HepG2 (cell line): ENCODE measurements at regions not wholly inside any gene's neighbourhood (a gene's known extent, or its start where the extent isn't known, plus 50 kb on each side); places are given as distances from the start of the nearest gene placed in this dataset.

Experiments used
- ATAC-seq: fragments of 200-7000 bp; cut with Tn5 transposase; 3 replicates; pipeline ENCODE4 v1.9.1; 2020; ENCODE audit warnings: mild to moderate bottlenecking, moderate library complexity
- BruUV-seq: library from RNA; stranded (reverse); fragments of 400-500 nt; replicated peaks from 2 replicates; lab custom pipeline; 2021; lab: Mats Ljungman, UMichigan
- CTCF ChIA-PET: fragments of 300-600 bp; formaldehyde crosslinking; extraction: SDS; loops from one replicate; lab custom pipeline; 2021; ENCODE audit warnings: low total read pairs, inconsistent platforms, low intra/inter-chr PET ratio; lab: Yijun Ruan, JAX
- POLR2A ChIA-PET: fragments of 350-600 bp; sonication (Branson Sonifier 250); formaldehyde crosslinking; loops from one replicate; lab custom pipeline; 2020; ENCODE audit warnings: antibody characterized with exemption, inconsistent platforms; lab: Yijun Ruan, JAX
- DNase-seq: peaks from one replicate; pipeline ENCODE4 v3.0.0-alpha.2; 2015; ENCODE audit warnings: low spot score
- FAIRE-seq: peaks from 3 replicates; lab custom pipeline; 2011; peaks lifted over from hg19 to GRCh38; lab: Jason Lieb, UNC
- H2AFZ ChIP-seq: one replicate; pipeline ENCODE4 v1.6.1; 2011; ENCODE audit warnings: low read length, inconsistent platforms
- H3K27ac ChIP-seq: fragments of 300-600 bp; 3 replicates; pipeline ENCODE4 v1.8.0; 2011; ENCODE audit warnings: mixed run types, mild to moderate bottlenecking, mixed read lengths, low read length, inconsistent platforms; ENCODE audit not compliant: insufficient read depth; ENCODE audit errors: extremely low read length
- H3K27me3 ChIP-seq, 2 experiments: fragments of 200-600 bp in 1 of 2; 2 replicates in 1 of 2; 3 replicates in 1 of 2; pipeline versions ENCODE4 v1.6.0 to v1.8.0; 2011; ENCODE audit warnings: low read length in 2 of 2, mild to moderate bottlenecking in 2 of 2, moderate library complexity in 2 of 2, inconsistent platforms in 1 of 2; ENCODE audit not compliant: insufficient read depth in 2 of 2, control insufficient read depth in 1 of 2
- H3K36me3 ChIP-seq, 2 experiments: fragments of 200-600 bp in 1 of 2; replicated peaks in 1 of 2; 2 replicates in 1 of 2; 3 replicates in 1 of 2; pipeline versions ENCODE4 v1.5.1 to v1.8.0; 2011; ENCODE audit warnings: low read length in 2 of 2, inconsistent platforms in 1 of 2; ENCODE audit not compliant: insufficient read depth in 2 of 2, control insufficient read depth in 1 of 2
- H3K4me1 ChIP-seq: 2 replicates; pipeline ENCODE4 v1.5.1; 2012; ENCODE audit warnings: low read length, inconsistent platforms; ENCODE audit not compliant: insufficient read depth
- H3K4me2 ChIP-seq: 2 replicates; pipeline ENCODE4 v1.6.0; 2011; ENCODE audit warnings: low read depth, low read length, inconsistent platforms
- H3K4me3 ChIP-seq, 3 experiments: fragments of 200-600 bp in 1 of 3; sonication (generic), shearing (Covaris generic) in 1 of 3; replicated peaks in 1 of 3; 2 replicates each; pipeline ENCODE4 v1.5.1; 2011 to 2016; ENCODE audit warnings: low read length in 3 of 3, inconsistent platforms in 2 of 3, low read depth in 2 of 3, mild to moderate bottlenecking in 2 of 3, control low read depth in 1 of 3, mixed read lengths in 1 of 3; ENCODE audit not compliant: insufficient read depth in 1 of 3
- H3K79me2 ChIP-seq: one replicate; pipeline ENCODE4 v1.6.1; 2011; ENCODE audit warnings: low read length, inconsistent platforms; ENCODE audit not compliant: insufficient read depth
- H3K9ac ChIP-seq: 2 replicates; pipeline ENCODE4 v1.6.0; 2011; ENCODE audit warnings: mild to moderate bottlenecking, low read depth, low read length, inconsistent platforms; ENCODE audit not compliant: insufficient read depth
- H3K9me3 ChIP-seq: 2 replicates; pipeline ENCODE4 v1.5.1; 2012; ENCODE audit warnings: mild to moderate bottlenecking, low read length
- H4K20me1 ChIP-seq: 2 replicates; pipeline ENCODE4 v1.6.0; 2011; ENCODE audit warnings: inconsistent platforms, mild to moderate bottlenecking, low read length, moderate library complexity; ENCODE audit not compliant: insufficient read depth
- HDAC6 ChIP-seq: fragments of 200-600 bp; sonication (generic); IDR thresholded peaks from 2 replicates; pipeline ENCODE4 v1.7.0; 2017; ENCODE audit warnings: mild to moderate bottlenecking, antibody characterized with exemption, low read length, low read depth
- NKX3-1 ChIP-seq: sonication (generic); formaldehyde crosslinking; IDR thresholded peaks from 2 replicates; pipeline ENCODE4 v1.5.0; 2020; ENCODE audit warnings: missing genetic modification reagents
- PLRG1 ChIP-seq: fragments of 450-650 bp; conservative IDR thresholded peaks from 2 replicates; pipeline ENCODE4 v1.6.1; 2016
- ZNF569 ChIP-seq: sonication (generic); formaldehyde crosslinking; IDR thresholded peaks from 2 replicates; pipeline ENCODE4 v1.5.0; 2020; ENCODE audit warnings: mild to moderate bottlenecking, missing genetic modification reagents, moderate library complexity, borderline replicate concordance
- ZNF792 ChIP-seq: IDR thresholded peaks from 2 replicates; pipeline ENCODE4 v1.6.1; 2016
- WGBS: methylation state at CpG from one replicate; pipeline ENCODE4 v1.1.6; 2017; ENCODE audit warnings: low lambda C conversion rate; 5-methylcytosine and 5-hydroxymethylcytosine counted together
- in situ Hi-C: cut with HindIII; loops from 2 replicates; pipeline ENCODE4 v1.10.0; 2017; ENCODE audit warnings: low pct_unique_long_range_greater_than_20kb; ENCODE audit not compliant: extremely low pct_ligation_motif_present
- intact Hi-C: fragments of 100-400 bp; cut with micrococcal nuclease; formaldehyde crosslinking; loops from one replicate; pipeline ENCODE4 v1.10.0; 2022; ENCODE audit not compliant: unreplicated experiment
- TF ChIP-seq, protein P1 (sequence below), 2 experiments: sonication (generic) in 1 of 2; formaldehyde crosslinking in 1 of 2; IDR thresholded peaks; 2 replicates each; pipeline versions ENCODE4 v1.6.1 to v1.9.0; 2014 to 2022; ENCODE audit warnings: antibody characterized with exemption in 1 of 2, borderline replicate concordance in 1 of 2, inconsistent platforms in 1 of 2, low read depth in 1 of 2, missing genetic modification reagents in 1 of 2

GRCh38 chr10:9577746-9578145 lies 1439.9 kb upstream of the CELF2 start:
- Histone ChIP-seq H3K4me1 (no peaks in the 10 kb centered on the region), H3K4me3 (no peak overlapping the region), H3K27me3 (no peaks in the 10 kb centered on the region), H3K79me2 (no peaks in the 10 kb centered on the region), H4K20me1 (no peaks in the 10 kb centered on the region), H2AFZ (no peak overlapping the region), H3K9ac (no peak overlapping the region), H3K27ac (no peak overlapping the region), H3K4me2 (no peak overlapping the region), H3K36me3 (no peaks in the 10 kb centered on the region), H3K9me3 (peaks cover 85% of the 10 kb centered on the region)
- CTCF ChIA-PET, result no interaction called here
- no TSS peak for BruUV-seq
- in situ Hi-C loops (no loop called here), intact Hi-C loops (no loop called here)
- WGBS, result 6% methylated on average over 1 of the region's 1 CpG
- ATAC-seq, result no peak
- TF ChIP-seq HDAC6 (no peak), NKX3-1 (CRISPR knock-in tag) (no peak), PLRG1 (no peak), ZNF569 (no peak), ZNF792 (CRISPR knock-in tag) (no peak)
- TF ChIP-seq, protein P1, sequence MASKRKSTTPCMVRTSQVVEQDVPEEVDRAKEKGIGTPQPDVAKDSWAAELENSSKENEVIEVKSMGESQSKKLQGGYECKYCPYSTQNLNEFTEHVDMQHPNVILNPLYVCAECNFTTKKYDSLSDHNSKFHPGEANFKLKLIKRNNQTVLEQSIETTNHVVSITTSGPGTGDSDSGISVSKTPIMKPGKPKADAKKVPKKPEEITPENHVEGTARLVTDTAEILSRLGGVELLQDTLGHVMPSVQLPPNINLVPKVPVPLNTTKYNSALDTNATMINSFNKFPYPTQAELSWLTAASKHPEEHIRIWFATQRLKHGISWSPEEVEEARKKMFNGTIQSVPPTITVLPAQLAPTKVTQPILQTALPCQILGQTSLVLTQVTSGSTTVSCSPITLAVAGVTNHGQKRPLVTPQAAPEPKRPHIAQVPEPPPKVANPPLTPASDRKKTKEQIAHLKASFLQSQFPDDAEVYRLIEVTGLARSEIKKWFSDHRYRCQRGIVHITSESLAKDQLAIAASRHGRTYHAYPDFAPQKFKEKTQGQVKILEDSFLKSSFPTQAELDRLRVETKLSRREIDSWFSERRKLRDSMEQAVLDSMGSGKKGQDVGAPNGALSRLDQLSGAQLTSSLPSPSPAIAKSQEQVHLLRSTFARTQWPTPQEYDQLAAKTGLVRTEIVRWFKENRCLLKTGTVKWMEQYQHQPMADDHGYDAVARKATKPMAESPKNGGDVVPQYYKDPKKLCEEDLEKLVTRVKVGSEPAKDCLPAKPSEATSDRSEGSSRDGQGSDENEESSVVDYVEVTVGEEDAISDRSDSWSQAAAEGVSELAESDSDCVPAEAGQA (IDR thresholded peaks at IDR 0.05; ENCODE audit: low read depth), result no peak
- TF ChIP-seq, protein P1 (CRISPR knock-in tag; IDR thresholded peaks at IDR 0.05; ENCODE audit: borderline replicate concordance), result no peak
- no peak for FAIRE-seq
- no peak for DNase-seq
- POLR2A ChIA-PET, result no interaction called here
